ENCODE measurements at regions not wholly inside any gene's neighbourhood (a gene's known extent, or its start where the extent isn't known, plus 50 kb on each side); places are given as distances from the start of the nearest gene placed in this dataset.

- TF ChIP-seq CTCF (IDR thresholded peaks at IDR 0.05) = no peak
- no peak for TF ChIP-seq POLR2AphosphoS5 (IDR thresholded peaks at IDR 0.05)
Observed at GRCh38 chr6:134470457-134470975, 152.6 kb upstream of the SGK1 start.

Data from transverse colon (tissue), 4 donors.